Loucy (cell line): ENCODE measurements at regions not wholly inside any gene's neighbourhood (a gene's known extent, or its start where the extent isn't known, plus 50 kb on each side); places are given as distances from the start of the nearest gene placed in this dataset.

ENCODE experiments used
- H2AFZ ChIP-seq: fragments of 200-600 bp; sonication (generic); 2 replicates; pipeline ENCODE4 v1.6.0; 2016; ENCODE audit warnings: antibody characterized with exemption, mild to moderate bottlenecking, low read length, moderate library complexity
- H3F3A ChIP-seq: fragments of 200-600 bp; 2 replicates; pipeline ENCODE4 v1.6.0; 2016; ENCODE audit warnings: antibody characterized with exemption, low read depth, mild to moderate bottlenecking
- H3K27me3 ChIP-seq: fragments of 200-600 bp; sonication (generic); 2 replicates; pipeline ENCODE4 v1.6.1; 2014; ENCODE audit warnings: low read length, mild to moderate bottlenecking; ENCODE audit not compliant: insufficient read depth, poor library complexity, severe bottlenecking
- H3K36me3 ChIP-seq: fragments of 200-600 bp; sonication (generic); 2 replicates; pipeline ENCODE4 v1.6.1; 2016; ENCODE audit warnings: low read length; ENCODE audit not compliant: insufficient read depth
- H3K4me1 ChIP-seq: fragments of 200-600 bp; sonication (generic); 2 replicates; pipeline ENCODE4 v1.5.1; 2014; ENCODE audit warnings: low read length, mild to moderate bottlenecking; ENCODE audit not compliant: insufficient read depth, poor library complexity, severe bottlenecking
- H3K4me2 ChIP-seq: fragments of 200-600 bp; sonication (generic); 2 replicates; pipeline ENCODE4 v1.6.0; 2014; ENCODE audit warnings: antibody characterized with exemption, low read length, low read depth, mild to moderate bottlenecking; ENCODE audit not compliant: poor library complexity, severe bottlenecking
- H3K4me3 ChIP-seq: fragments of 200-600 bp; sonication (generic); 2 replicates; pipeline ENCODE4 v1.5.1; 2014; ENCODE audit warnings: low read length, mild to moderate bottlenecking, mixed read lengths; ENCODE audit not compliant: poor library complexity, severe bottlenecking
- H3K79me2 ChIP-seq: fragments of 200-600 bp; sonication (generic); 2 replicates; pipeline ENCODE4 v1.6.1; 2014; ENCODE audit warnings: low read length; ENCODE audit not compliant: insufficient read depth
- H3K9ac ChIP-seq: fragments of 200-600 bp; sonication (generic); 2 replicates; pipeline ENCODE4 v1.6.0; 2014; ENCODE audit warnings: mild to moderate bottlenecking, low read depth, low read length, moderate library complexity; ENCODE audit not compliant: poor library complexity, severe bottlenecking
- H3K9me2 ChIP-seq: fragments of 200-600 bp; sonication (generic); replicated peaks from 2 replicates; pipeline ENCODE4 v1.6.1; 2016; ENCODE audit warnings: low read depth, low read length, mixed read lengths
- H3K9me3 ChIP-seq: fragments of 200-600 bp; sonication (generic); 2 replicates; pipeline ENCODE4 v1.6.1; 2014; ENCODE audit warnings: mild to moderate bottlenecking, antibody characterized with exemption, low read length, low read depth; ENCODE audit not compliant: insufficient read depth
- H4K20me1 ChIP-seq: fragments of 200-600 bp; sonication (generic); 2 replicates; pipeline ENCODE4 v1.6.0; 2014; ENCODE audit warnings: antibody characterized with exemption, low read length, mild to moderate bottlenecking; ENCODE audit not compliant: insufficient read depth, poor library complexity, severe bottlenecking
- EZH2phosphoT487 ChIP-seq: fragments of 200-600 bp; IDR thresholded peaks from 2 replicates; pipeline ENCODE4 v1.6.1; 2018; ENCODE audit warnings: antibody characterized with exemption, mild to moderate bottlenecking, moderate library complexity, borderline replicate concordance
- TF ChIP-seq, protein P1 (sequence below): fragments of 200-600 bp; sonication (generic); conservative IDR thresholded peaks from 2 replicates; pipeline ENCODE4 v1.5.1; 2014; ENCODE audit warnings: mild to moderate bottlenecking, antibody characterized with exemption, low read length

DNA sequence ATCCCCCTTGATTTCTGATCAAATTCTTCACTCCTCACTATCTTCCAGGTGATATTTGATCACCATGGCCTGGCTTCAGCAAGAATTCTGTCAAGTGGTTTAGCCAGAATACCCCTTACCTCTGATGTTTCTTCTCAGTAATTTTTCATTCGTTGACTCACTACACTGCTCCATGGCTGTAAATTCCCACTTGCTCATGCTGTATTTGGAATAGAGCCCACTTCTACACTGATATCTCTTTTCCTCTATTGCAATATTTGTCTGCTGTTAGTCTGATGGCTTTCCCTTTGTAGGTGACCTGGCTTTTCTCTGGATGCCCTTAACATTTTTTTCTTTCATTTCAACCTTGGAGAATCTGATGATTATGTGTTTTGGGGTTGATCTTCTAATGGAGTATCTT, 73.9 kb upstream of the DIPK2B start:
- H3K4me3 ChIP-seq, result no peak overlapping the region
- no peaks in the 10 kb centered on the region for H3K4me1 ChIP-seq
- H3K9me3 ChIP-seq, result no peaks in the 10 kb centered on the region
- no peaks in the 10 kb centered on the region for H3K27me3 ChIP-seq
- H4K20me1 ChIP-seq, result no peaks in the 10 kb centered on the region
- TF ChIP-seq, protein P1, sequence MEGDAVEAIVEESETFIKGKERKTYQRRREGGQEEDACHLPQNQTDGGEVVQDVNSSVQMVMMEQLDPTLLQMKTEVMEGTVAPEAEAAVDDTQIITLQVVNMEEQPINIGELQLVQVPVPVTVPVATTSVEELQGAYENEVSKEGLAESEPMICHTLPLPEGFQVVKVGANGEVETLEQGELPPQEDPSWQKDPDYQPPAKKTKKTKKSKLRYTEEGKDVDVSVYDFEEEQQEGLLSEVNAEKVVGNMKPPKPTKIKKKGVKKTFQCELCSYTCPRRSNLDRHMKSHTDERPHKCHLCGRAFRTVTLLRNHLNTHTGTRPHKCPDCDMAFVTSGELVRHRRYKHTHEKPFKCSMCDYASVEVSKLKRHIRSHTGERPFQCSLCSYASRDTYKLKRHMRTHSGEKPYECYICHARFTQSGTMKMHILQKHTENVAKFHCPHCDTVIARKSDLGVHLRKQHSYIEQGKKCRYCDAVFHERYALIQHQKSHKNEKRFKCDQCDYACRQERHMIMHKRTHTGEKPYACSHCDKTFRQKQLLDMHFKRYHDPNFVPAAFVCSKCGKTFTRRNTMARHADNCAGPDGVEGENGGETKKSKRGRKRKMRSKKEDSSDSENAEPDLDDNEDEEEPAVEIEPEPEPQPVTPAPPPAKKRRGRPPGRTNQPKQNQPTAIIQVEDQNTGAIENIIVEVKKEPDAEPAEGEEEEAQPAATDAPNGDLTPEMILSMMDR, result no peak
- TF ChIP-seq EZH2phosphoT487, result no peak
- no peaks in the 10 kb centered on the region for H3K9me2 ChIP-seq
- H3K4me2 ChIP-seq, result no peak overlapping the region
- no peaks in the 10 kb centered on the region for H3K79me2 ChIP-seq
- H3K36me3 ChIP-seq, result no peaks in the 10 kb centered on the region
- H3K9ac ChIP-seq, result no peak overlapping the region
- H3F3A ChIP-seq, result no peaks in the 10 kb centered on the region
- H2AFZ ChIP-seq, result no peak overlapping the region

DNA sequence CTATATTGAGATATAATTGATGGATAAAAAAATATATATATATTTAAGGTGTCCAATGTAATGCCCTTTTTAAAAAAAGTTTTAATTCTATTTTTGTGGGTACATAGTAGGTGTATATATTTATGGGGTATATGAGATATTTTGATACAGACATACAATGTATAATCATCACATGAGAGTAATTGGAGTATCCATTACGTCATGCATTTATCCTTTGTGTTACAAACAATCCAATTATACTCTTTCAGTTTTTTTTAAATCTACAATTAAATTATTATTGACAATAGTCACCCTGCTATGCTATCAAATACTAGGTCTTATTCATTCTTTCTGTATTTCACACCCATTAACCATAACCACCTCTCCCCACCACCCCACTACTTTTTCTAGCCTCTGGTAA, 66.3 kb upstream of the DIPK2B start:
- Histone ChIP-seq H3K4me2 (no peak overlapping the region), H3K9me3 (no peaks in the 10 kb centered on the region), H3K79me2 (no peaks in the 10 kb centered on the region), H4K20me1 (no peaks in the 10 kb centered on the region), H3K9me2 (no peaks in the 10 kb centered on the region), H3K27me3 (no peaks in the 10 kb centered on the region), H3K9ac (no peak overlapping the region), H3F3A (no peaks in the 10 kb centered on the region), H3K4me1 (no peaks in the 10 kb centered on the region), H3K36me3 (no peaks in the 10 kb centered on the region), H2AFZ (no peak overlapping the region), H3K4me3 (no peak overlapping the region)
- TF ChIP-seq, protein P1, result no peak
- no peak for TF ChIP-seq EZH2phosphoT487

DNA sequence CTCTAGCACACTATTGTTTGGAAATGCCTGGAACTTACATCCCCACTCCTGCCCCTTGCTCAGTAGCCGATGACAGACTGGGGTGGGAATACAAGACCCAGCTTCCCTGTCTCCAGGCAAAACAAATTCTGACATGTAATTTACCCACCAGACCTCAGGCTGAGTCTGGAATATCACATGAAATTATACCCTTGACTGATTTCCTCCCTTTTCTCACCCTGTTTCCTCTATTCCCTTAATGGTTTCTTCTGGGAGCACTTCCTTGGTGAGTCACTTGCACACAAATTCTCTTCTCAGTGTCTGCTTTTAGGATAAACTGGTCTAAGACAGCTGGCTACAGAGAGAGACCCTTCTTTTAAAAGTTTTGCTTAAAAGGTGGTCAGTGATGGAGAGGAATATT, 65.8 kb upstream of the DIPK2B start:
- H3K4me2 ChIP-seq, result no peak overlapping the region
- no peaks in the 10 kb centered on the region for H3K9me2 ChIP-seq
- no peaks in the 10 kb centered on the region for H3K4me1 ChIP-seq
- no peaks in the 10 kb centered on the region for H3K27me3 ChIP-seq
- H3K36me3 ChIP-seq, result no peaks in the 10 kb centered on the region
- H3K4me3 ChIP-seq, result no peak overlapping the region
- no peaks in the 10 kb centered on the region for H4K20me1 ChIP-seq
- no peaks in the 10 kb centered on the region for H3F3A ChIP-seq
- TF ChIP-seq, protein P1, result no peak
- TF ChIP-seq EZH2phosphoT487, result no peak
- H3K9ac ChIP-seq, result no peak overlapping the region
- no peaks in the 10 kb centered on the region for H3K9me3 ChIP-seq
- H2AFZ ChIP-seq, result no peak overlapping the region
- H3K79me2 ChIP-seq, result no peaks in the 10 kb centered on the region
